ENCODE measurements at regions not wholly inside any gene's neighbourhood (a gene's known extent, or its start where the extent isn't known, plus 50 kb on each side); places are given as distances from the start of the nearest gene placed in this dataset.

DNA sequence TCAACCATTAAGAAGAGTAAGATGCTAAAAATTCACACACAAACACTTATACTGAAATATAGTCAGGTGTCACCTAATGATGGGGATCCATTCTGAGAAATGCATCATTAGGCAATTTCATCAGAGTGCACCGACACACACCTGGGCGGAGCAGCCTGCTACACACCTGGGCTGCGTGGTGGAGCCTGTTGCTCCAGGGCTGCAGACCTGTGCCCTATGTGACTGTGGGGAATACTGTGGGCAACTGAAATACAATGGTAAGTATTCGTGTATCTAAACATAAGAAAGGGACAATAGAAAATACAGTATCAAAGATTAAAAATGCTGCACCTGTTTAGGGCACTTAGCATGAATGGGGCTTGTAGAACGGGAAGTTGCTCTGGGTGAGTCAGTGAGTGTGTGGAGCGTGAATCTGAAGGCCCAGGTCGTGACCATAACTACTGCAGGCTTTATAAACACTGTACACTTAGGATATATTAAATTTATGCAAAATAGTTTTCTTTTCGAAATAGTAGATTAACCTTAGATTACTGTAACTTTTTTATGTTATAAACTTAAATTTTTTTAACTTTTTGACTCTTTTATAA is 124.4 kb upstream of the AFDN start:
- DNase-seq (no peak), ATAC-seq (no peak)
- H3K9me3 Mint-ChIP-seq: no peaks in the 10 kb centered on the region
- peaks cover 2% of the 10 kb centered on the region for H3K36me3 Mint-ChIP-seq (ENCODE audit: low read depth)
- H3K27ac Mint-ChIP-seq: no peak overlapping the region
- POLR2A ChIA-PET: no interaction called here
- intact Hi-C loops (cut with micrococcal nuclease): no loop called here
- H3K4me1 Mint-ChIP-seq (ENCODE audit: low read depth): peaks cover 37% of the 10 kb centered on the region
- TF ChIP-seq, protein P1, sequence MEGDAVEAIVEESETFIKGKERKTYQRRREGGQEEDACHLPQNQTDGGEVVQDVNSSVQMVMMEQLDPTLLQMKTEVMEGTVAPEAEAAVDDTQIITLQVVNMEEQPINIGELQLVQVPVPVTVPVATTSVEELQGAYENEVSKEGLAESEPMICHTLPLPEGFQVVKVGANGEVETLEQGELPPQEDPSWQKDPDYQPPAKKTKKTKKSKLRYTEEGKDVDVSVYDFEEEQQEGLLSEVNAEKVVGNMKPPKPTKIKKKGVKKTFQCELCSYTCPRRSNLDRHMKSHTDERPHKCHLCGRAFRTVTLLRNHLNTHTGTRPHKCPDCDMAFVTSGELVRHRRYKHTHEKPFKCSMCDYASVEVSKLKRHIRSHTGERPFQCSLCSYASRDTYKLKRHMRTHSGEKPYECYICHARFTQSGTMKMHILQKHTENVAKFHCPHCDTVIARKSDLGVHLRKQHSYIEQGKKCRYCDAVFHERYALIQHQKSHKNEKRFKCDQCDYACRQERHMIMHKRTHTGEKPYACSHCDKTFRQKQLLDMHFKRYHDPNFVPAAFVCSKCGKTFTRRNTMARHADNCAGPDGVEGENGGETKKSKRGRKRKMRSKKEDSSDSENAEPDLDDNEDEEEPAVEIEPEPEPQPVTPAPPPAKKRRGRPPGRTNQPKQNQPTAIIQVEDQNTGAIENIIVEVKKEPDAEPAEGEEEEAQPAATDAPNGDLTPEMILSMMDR (IDR thresholded peaks at IDR 0.05): no peak
- H3K27me3 Mint-ChIP-seq: peaks cover 32% of the 10 kb centered on the region
- CTCF ChIA-PET: no interaction called here
- no peak overlapping the region for H3K4me3 Mint-ChIP-seq

DNA sequence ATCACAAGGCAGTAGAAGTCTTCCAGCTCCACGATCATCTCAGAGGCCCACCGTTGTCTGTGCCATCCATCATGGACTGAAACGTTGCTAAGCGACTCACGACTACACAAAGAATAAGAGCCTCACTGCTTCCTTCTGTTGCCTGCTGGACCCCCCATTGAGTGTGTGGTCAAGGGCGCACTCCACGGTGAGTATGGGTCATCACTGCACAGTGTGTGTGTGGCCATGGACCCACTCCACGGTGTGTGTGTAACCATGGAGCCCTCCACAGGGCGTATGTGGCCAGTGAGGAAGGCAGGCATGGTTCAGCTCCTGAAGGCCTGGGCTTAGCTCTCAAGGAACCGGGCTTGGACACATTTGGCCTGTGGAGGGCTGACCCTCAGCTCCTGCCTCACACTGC is 123.4 kb upstream of the AFDN start:
- H3K27me3 Mint-ChIP-seq: peaks cover 41% of the 10 kb centered on the region
- H3K4me3 Mint-ChIP-seq: no peak overlapping the region
- H3K36me3 Mint-ChIP-seq (ENCODE audit: low read depth): peaks cover 2% of the 10 kb centered on the region
- no peak for ATAC-seq
- no peaks in the 10 kb centered on the region for H3K9me3 Mint-ChIP-seq
- no peak for DNase-seq
- ChIA-PET CTCF (no interaction called here), POLR2A (no interaction called here)
- TF ChIP-seq, protein P1 (IDR thresholded peaks at IDR 0.05): no peak
- H3K27ac Mint-ChIP-seq: no peak overlapping the region
- intact Hi-C loops (cut with micrococcal nuclease): no loop called here
- H3K4me1 Mint-ChIP-seq (ENCODE audit: low read depth): peaks cover 37% of the 10 kb centered on the region

DNA sequence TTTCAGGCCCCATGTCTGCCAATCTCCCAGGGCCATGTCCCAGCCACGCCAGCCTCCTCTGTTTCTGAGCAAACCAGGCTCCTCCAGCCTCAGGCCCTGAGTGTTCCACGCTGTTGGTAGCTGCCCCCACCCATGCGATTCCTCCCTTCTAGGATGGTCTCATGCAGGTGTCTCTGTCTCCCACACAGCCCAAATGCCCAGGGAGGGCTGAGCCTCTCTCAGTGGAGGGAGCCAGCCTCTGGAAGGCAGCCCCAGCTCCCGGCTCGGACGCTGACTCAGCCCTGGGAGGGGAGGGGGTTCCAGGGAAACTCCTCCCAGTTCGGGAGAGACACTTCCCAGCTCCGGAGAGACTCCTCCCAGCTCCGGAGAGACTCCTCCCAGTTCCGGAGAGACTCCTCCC is 122.9 kb upstream of the AFDN start:
- peaks cover 37% of the 10 kb centered on the region for H3K4me1 Mint-ChIP-seq (ENCODE audit: low read depth)
- ChIA-PET CTCF (no interaction called here), POLR2A (no interaction called here)
- H3K9me3 Mint-ChIP-seq: no peaks in the 10 kb centered on the region
- no peak overlapping the region for H3K4me3 Mint-ChIP-seq
- peaks cover 44% of the 10 kb centered on the region for H3K27me3 Mint-ChIP-seq
- DNase-seq (no peak), ATAC-seq (no peak)
- H3K27ac Mint-ChIP-seq: no peak overlapping the region
- H3K36me3 Mint-ChIP-seq (ENCODE audit: low read depth): peaks cover 2% of the 10 kb centered on the region
- TF ChIP-seq, protein P1 (IDR thresholded peaks at IDR 0.05): no peak
- intact Hi-C loops (cut with micrococcal nuclease): no loop called here

DNA sequence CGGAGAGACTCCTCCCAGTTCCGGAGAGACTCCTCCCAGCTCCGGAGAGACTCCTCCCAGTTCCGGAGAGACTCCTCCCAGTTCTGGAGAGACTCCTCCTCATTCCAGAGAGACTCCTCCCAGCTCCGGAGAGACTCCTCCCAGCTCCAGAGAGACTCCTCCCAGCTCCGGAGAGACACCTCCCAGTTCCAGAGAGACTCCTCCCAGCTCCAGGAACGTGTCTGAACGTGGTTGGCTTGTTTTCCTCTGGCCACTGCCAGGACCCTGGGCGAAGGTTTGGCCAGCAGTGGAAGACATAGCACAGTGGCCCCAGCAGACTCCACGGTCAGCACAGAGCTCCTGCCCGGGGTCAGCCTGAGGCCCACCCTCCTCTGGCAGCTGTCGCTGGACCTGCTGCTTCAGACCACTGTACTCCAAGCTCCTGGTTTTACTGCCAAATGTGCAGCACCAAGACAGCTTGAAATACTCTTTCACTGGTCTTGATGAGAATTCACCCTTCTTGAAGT is 122.3 kb upstream of the AFDN start:
- TF ChIP-seq, protein P1 (IDR thresholded peaks at IDR 0.05): no peak
- ChIA-PET POLR2A (no interaction called here), CTCF (interaction anchor here (0.9 kb wide), 1 partner anchor 15 kb away, joined by 3 read pairs; no protein-coding TSS in a partner anchor)
- peaks cover 31% of the 10 kb centered on the region for H3K4me1 Mint-ChIP-seq (ENCODE audit: low read depth)
- intact Hi-C loops (cut with micrococcal nuclease): no loop called here
- ATAC-seq: no peak
- no peak overlapping the region for H3K27ac Mint-ChIP-seq
- no peak overlapping the region for H3K4me3 Mint-ChIP-seq
- peaks cover 2% of the 10 kb centered on the region for H3K36me3 Mint-ChIP-seq (ENCODE audit: low read depth)
- peaks cover 49% of the 10 kb centered on the region for H3K27me3 Mint-ChIP-seq
- no peaks in the 10 kb centered on the region for H3K9me3 Mint-ChIP-seq
- no peak for DNase-seq

GRCh38 chr6:167705211-167705750 is 121.4 kb upstream of the AFDN start:
- no peaks in the 10 kb centered on the region for H3K9me3 Mint-ChIP-seq
- ChIA-PET POLR2A (no interaction called here), CTCF (interaction anchor here (0.9 kb wide), 1 partner anchor 16 kb away, joined by 3 read pairs; no protein-coding TSS in a partner anchor)
- H3K27me3 Mint-ChIP-seq: peaks cover 52% of the 10 kb centered on the region
- H3K27ac Mint-ChIP-seq: no peak overlapping the region
- no peak overlapping the region for H3K4me3 Mint-ChIP-seq
- H3K36me3 Mint-ChIP-seq (ENCODE audit: low read depth): peaks cover 2% of the 10 kb centered on the region
- H3K4me1 Mint-ChIP-seq (ENCODE audit: low read depth): peaks cover 23% of the 10 kb centered on the region
- DNase-seq (no peak), ATAC-seq (no peak)
- intact Hi-C loops (cut with micrococcal nuclease): no loop called here
- TF ChIP-seq, protein P1 (IDR thresholded peaks at IDR 0.05): no peak
